Neural cell (in vitro differentiated cells): ENCODE measurements at regions not wholly inside any gene's neighbourhood (a gene's known extent, or its start where the extent isn't known, plus 50 kb on each side); places are given as distances from the start of the nearest gene placed in this dataset.

ENCODE experiments used
- H2AFZ ChIP-seq: fragments of 200-600, 300-800 bp; sonication (generic), shearing (Covaris generic); 2 replicates; pipeline ENCODE4 v1.6.0; 2014; ENCODE audit warnings: low read depth, mild to moderate bottlenecking, antibody characterized with exemption, low read length, moderate library complexity
- H3F3A ChIP-seq: fragments of 200-600 bp; shearing (Covaris generic); 2 replicates; pipeline ENCODE4 v1.6.1; 2016; ENCODE audit warnings: mild to moderate bottlenecking, moderate library complexity, mixed read lengths, antibody characterized with exemption, low read length; ENCODE audit not compliant: insufficient read depth, poor library complexity, severe bottlenecking
- H3K27ac ChIP-seq: fragments of 200-600, 300-800 bp; sonication (generic), shearing (Covaris generic); 2 replicates; pipeline ENCODE4 v1.5.1; 2014; ENCODE audit warnings: mild to moderate bottlenecking, low read length, moderate library complexity
- H3K27me3 ChIP-seq: fragments of 300-800, 200-600 bp; sonication (generic), shearing (Covaris generic); 2 replicates; pipeline ENCODE4 v1.6.0; 2014; ENCODE audit warnings: mild to moderate bottlenecking, low read depth, low read length, moderate library complexity; ENCODE audit not compliant: insufficient read depth
- H3K36me3 ChIP-seq: fragments of 300-800, 200-600 bp; sonication (generic), shearing (Covaris generic); 2 replicates; pipeline ENCODE4 v1.5.1; 2014; ENCODE audit warnings: mild to moderate bottlenecking, antibody characterized with exemption, low read length, moderate library complexity; ENCODE audit not compliant: insufficient read depth
- H3K4me2 ChIP-seq: fragments of 300-800, 200-600 bp; sonication (generic), shearing (Covaris generic); 2 replicates; pipeline ENCODE4 v1.6.0; 2014; ENCODE audit warnings: mild to moderate bottlenecking, low read length
- H3K4me3 ChIP-seq: fragments of 300-800, 200-600 bp; sonication (generic), shearing (Covaris generic); 2 replicates; pipeline ENCODE4 v1.5.1; 2014; ENCODE audit warnings: mild to moderate bottlenecking, low read length, moderate library complexity
- H3K79me2 ChIP-seq: fragments of 200-600 bp; shearing (Covaris generic); replicated peaks from 2 replicates; pipeline ENCODE4 v1.6.0; 2014; ENCODE audit warnings: mild to moderate bottlenecking, low read length, moderate library complexity; ENCODE audit not compliant: insufficient read depth
- H3K9ac ChIP-seq: fragments of 300-800, 200-600 bp; sonication (generic), shearing (Covaris generic); 2 replicates; pipeline ENCODE4 v1.6.1; 2016; ENCODE audit warnings: mild to moderate bottlenecking, low read length, mixed read lengths
- H3K9me2 ChIP-seq: fragments of 200-600 bp; shearing (Covaris generic); 2 replicates; pipeline ENCODE4 v1.6.1; 2016; ENCODE audit warnings: mild to moderate bottlenecking, low read length, mixed read lengths; ENCODE audit not compliant: insufficient read depth
- H3K9me3 ChIP-seq: fragments of 200-600, 300-800 bp; sonication (generic), shearing (Covaris generic); 2 replicates; pipeline ENCODE4 v1.6.1; 2016; ENCODE audit warnings: mild to moderate bottlenecking, mixed run types, low read length, moderate library complexity, mixed read lengths
- H4K20me1 ChIP-seq: fragments of 200-600 bp; shearing (Covaris generic); 2 replicates; pipeline ENCODE4 v1.6.1; 2016; ENCODE audit warnings: mild to moderate bottlenecking, mixed run types; ENCODE audit not compliant: insufficient read depth
- EP300 ChIP-seq: fragments of 450-650 bp; conservative IDR thresholded peaks from 2 replicates; pipeline ENCODE4 v1.6.1; 2014; ENCODE audit warnings: antibody characterized with exemption, mild to moderate bottlenecking, moderate library complexity; ENCODE audit not compliant: poor library complexity, severe bottlenecking
- EZH2 ChIP-seq: fragments of 200-600, 300-800 bp; shearing (Covaris generic), sonication (generic); IDR thresholded peaks from 2 replicates; pipeline ENCODE4 v1.6.1; 2014; ENCODE audit warnings: antibody characterized with exemption, low read length, borderline replicate concordance, mild to moderate bottlenecking; ENCODE audit not compliant: insufficient read depth, poor library complexity, severe bottlenecking
- MXI1 ChIP-seq: fragments of 450-650 bp; conservative IDR thresholded peaks from 2 replicates; pipeline ENCODE4 v1.6.1; 2014; ENCODE audit warnings: antibody characterized with exemption, mild to moderate bottlenecking; ENCODE audit not compliant: poor library complexity, severe bottlenecking
- POLR2AphosphoS5 ChIP-seq: IDR thresholded peaks from 2 replicates; pipeline ENCODE4 v1.6.1; 2012
- RAD21 ChIP-seq: fragments of 450-650 bp; conservative IDR thresholded peaks from 2 replicates; pipeline ENCODE4 v1.6.1; 2014; ENCODE audit warnings: antibody characterized with exemption, mild to moderate bottlenecking, moderate library complexity
- SMC3 ChIP-seq: fragments of 450-650 bp; conservative IDR thresholded peaks from 2 replicates; pipeline ENCODE4 v1.6.1; 2014; ENCODE audit warnings: antibody characterized with exemption, mild to moderate bottlenecking, moderate library complexity; ENCODE audit not compliant: poor library complexity
- TAF1 ChIP-seq: IDR thresholded peaks from 2 replicates; pipeline ENCODE4 v1.6.1; 2012; ENCODE audit warnings: low read depth
- TF ChIP-seq, protein P1 (sequence below): fragments of 450-650 bp; IDR thresholded peaks from 2 replicates; pipeline ENCODE4 v1.5.1; 2014; ENCODE audit warnings: antibody characterized with exemption, mild to moderate bottlenecking, moderate library complexity; ENCODE audit not compliant: poor library complexity, severe bottlenecking
- TF ChIP-seq, protein P2 (sequence below): IDR thresholded peaks from 2 replicates; pipeline ENCODE4 v1.6.1; 2012; ENCODE audit warnings: borderline replicate concordance

DNA sequence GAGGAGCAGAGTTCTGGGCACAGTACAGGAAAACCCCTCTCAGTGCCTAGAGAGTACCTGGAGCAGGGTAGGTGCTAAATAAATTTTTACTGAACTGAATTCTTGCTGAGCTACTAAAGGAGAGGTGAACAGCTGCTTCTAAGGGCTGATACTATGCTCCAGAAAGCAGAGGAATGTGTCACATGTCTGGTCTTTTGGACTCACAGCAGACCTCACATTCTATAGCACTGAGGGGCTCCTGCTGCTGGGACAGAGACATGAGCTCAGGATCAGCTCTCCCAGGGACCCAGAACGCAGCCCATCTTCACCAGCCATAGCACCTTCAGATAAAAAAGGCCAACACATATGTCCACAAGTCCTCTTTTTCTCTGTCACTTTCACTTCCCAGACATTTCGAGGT, 133.0 kb upstream of the KLF14 start:
- H3K36me3 ChIP-seq, result no peaks in the 10 kb centered on the region
- H3K4me3 ChIP-seq, result no peak overlapping the region
- no peaks in the 10 kb centered on the region for H3K79me2 ChIP-seq
- TF ChIP-seq, protein P1, sequence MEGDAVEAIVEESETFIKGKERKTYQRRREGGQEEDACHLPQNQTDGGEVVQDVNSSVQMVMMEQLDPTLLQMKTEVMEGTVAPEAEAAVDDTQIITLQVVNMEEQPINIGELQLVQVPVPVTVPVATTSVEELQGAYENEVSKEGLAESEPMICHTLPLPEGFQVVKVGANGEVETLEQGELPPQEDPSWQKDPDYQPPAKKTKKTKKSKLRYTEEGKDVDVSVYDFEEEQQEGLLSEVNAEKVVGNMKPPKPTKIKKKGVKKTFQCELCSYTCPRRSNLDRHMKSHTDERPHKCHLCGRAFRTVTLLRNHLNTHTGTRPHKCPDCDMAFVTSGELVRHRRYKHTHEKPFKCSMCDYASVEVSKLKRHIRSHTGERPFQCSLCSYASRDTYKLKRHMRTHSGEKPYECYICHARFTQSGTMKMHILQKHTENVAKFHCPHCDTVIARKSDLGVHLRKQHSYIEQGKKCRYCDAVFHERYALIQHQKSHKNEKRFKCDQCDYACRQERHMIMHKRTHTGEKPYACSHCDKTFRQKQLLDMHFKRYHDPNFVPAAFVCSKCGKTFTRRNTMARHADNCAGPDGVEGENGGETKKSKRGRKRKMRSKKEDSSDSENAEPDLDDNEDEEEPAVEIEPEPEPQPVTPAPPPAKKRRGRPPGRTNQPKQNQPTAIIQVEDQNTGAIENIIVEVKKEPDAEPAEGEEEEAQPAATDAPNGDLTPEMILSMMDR, result no peak
- TF ChIP-seq SMC3 (no peak), MXI1 (no peak), POLR2AphosphoS5 (no peak), RAD21 (no peak), EP300 (no peak)
- TF ChIP-seq, protein P2, sequence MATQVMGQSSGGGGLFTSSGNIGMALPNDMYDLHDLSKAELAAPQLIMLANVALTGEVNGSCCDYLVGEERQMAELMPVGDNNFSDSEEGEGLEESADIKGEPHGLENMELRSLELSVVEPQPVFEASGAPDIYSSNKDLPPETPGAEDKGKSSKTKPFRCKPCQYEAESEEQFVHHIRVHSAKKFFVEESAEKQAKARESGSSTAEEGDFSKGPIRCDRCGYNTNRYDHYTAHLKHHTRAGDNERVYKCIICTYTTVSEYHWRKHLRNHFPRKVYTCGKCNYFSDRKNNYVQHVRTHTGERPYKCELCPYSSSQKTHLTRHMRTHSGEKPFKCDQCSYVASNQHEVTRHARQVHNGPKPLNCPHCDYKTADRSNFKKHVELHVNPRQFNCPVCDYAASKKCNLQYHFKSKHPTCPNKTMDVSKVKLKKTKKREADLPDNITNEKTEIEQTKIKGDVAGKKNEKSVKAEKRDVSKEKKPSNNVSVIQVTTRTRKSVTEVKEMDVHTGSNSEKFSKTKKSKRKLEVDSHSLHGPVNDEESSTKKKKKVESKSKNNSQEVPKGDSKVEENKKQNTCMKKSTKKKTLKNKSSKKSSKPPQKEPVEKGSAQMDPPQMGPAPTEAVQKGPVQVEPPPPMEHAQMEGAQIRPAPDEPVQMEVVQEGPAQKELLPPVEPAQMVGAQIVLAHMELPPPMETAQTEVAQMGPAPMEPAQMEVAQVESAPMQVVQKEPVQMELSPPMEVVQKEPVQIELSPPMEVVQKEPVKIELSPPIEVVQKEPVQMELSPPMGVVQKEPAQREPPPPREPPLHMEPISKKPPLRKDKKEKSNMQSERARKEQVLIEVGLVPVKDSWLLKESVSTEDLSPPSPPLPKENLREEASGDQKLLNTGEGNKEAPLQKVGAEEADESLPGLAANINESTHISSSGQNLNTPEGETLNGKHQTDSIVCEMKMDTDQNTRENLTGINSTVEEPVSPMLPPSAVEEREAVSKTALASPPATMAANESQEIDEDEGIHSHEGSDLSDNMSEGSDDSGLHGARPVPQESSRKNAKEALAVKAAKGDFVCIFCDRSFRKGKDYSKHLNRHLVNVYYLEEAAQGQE, result no peak
- H3K9me3 ChIP-seq, result no peaks in the 10 kb centered on the region
- H3K9me2 ChIP-seq, result no peaks in the 10 kb centered on the region
- H3K27me3 ChIP-seq, result no peaks in the 10 kb centered on the region
- H2AFZ ChIP-seq, result no peak overlapping the region
- no peak overlapping the region for H3K4me2 ChIP-seq
- no peak overlapping the region for H3K27ac ChIP-seq
- H3K9ac ChIP-seq, result no peak overlapping the region
- H3F3A ChIP-seq, result no peaks in the 10 kb centered on the region
- H4K20me1 ChIP-seq, result no peaks in the 10 kb centered on the region

DNA sequence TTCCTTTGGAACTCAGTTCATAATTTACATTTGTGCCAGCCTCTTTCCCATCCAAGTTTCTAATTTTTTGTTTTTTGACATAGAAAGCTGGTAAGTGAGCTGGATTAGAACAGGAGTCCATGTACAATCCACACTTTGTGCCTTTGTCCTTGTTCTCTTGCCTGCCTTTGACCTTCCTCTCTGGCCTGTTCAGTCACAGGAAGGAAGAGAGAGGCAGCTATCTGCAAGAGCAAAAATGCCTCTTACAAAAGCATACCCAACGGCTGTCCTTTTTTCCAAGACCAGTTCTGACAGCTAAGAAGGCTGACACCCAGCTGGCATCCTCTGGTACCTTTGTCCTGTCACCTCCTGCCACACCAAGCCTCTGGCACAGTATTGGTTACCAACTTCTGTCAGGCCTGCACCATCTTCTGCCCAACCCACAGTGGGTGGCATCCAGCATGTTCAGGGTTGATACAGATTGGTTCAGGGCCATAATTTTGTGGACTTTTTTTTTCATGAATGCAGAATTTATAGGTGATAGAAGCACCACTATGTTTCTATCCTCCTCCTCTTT, 133.7 kb upstream of the KLF14 start:
- Histone ChIP-seq H2AFZ (no peak overlapping the region), H3K27me3 (no peaks in the 10 kb centered on the region), H3K9me2 (no peaks in the 10 kb centered on the region), H3F3A (no peaks in the 10 kb centered on the region), H3K36me3 (no peaks in the 10 kb centered on the region), H4K20me1 (no peaks in the 10 kb centered on the region), H3K4me2 (no peak overlapping the region), H3K79me2 (no peaks in the 10 kb centered on the region), H3K9ac (no peak overlapping the region), H3K27ac (no peak overlapping the region), H3K4me3 (no peak overlapping the region), H3K9me3 (no peaks in the 10 kb centered on the region)
- TF ChIP-seq, protein P1, result no peak
- TF ChIP-seq MXI1 (no peak), EP300 (no peak), EZH2 (no peak), TAF1 (no peak), RAD21 (no peak), POLR2AphosphoS5 (no peak), SMC3 (no peak)
